GM18498 (cell line): ENCODE measurements at regions not wholly inside any gene's neighbourhood (a gene's known extent, or its start where the extent isn't known, plus 50 kb on each side); places are given as distances from the start of the nearest gene placed in this dataset.

Experiments used
- ATAC-seq: cut with Tn5 transposase; IDR thresholded peaks from one replicate; pipeline ENCODE4 v1.9.1; 2021; ENCODE audit warnings: mild to moderate bottlenecking, moderate library complexity; ENCODE audit not compliant: unreplicated experiment

GRCh38 chr9:107667231-107668070 lies 177.9 kb upstream of the KLF4 start:
- no peak for ATAC-seq

- no peak for ATAC-seq
Observed at GRCh38 chr9:107665057-107665456, 175.5 kb upstream of the KLF4 start.

GRCh38 chr9:107660976-107661375 lies 171.4 kb upstream of the KLF4 start:
- ATAC-seq: no peak

- ATAC-seq: no peak
Observed at GRCh38 chr9:107653263-107653821, 163.8 kb upstream of the KLF4 start.

GRCh38 chr9:107650995-107651394 lies 161.4 kb upstream of the KLF4 start:
- no peak for ATAC-seq

GRCh38 chr9:107650321-107650720 lies 160.8 kb upstream of the KLF4 start:
- no peak for ATAC-seq

GRCh38 chr9:107648153-107648715 lies 158.7 kb upstream of the KLF4 start:
- no peak for ATAC-seq

- ATAC-seq: no peak
Observed at GRCh38 chr9:107647611-107648010, 158.0 kb upstream of the KLF4 start.

- no peak for ATAC-seq
Observed at GRCh38 chr9:107647141-107647540, 157.6 kb upstream of the KLF4 start.

- no peak for ATAC-seq
Observed at GRCh38 chr9:107645464-107645833, 155.9 kb upstream of the KLF4 start.

GRCh38 chr9:107644733-107645463 lies 155.3 kb upstream of the KLF4 start:
- no peak for ATAC-seq

- ATAC-seq: no peak
Observed at GRCh38 chr9:107639426-107639825, 149.9 kb upstream of the KLF4 start.

- ATAC-seq: no peak
Observed at GRCh38 chr9:107638521-107639310, 149.1 kb upstream of the KLF4 start.

- ATAC-seq: peak; percentile 66
Observed at GRCh38 chr9:107637421-107638420, 148.2 kb upstream of the KLF4 start.

- no peak for ATAC-seq
Observed at GRCh38 chr9:107636571-107637381, 147.2 kb upstream of the KLF4 start.

- ATAC-seq: no peak
Observed at GRCh38 chr9:107635803-107636174, 146.2 kb upstream of the KLF4 start.

- no peak for ATAC-seq
Observed at GRCh38 chr9:107635101-107635802, 145.7 kb upstream of the KLF4 start.

GRCh38 chr9:107633406-107633805 lies 143.8 kb upstream of the KLF4 start:
- ATAC-seq: no peak
